WTC11 (cell line): ENCODE measurements at regions not wholly inside any gene's neighbourhood (a gene's known extent, or its start where the extent isn't known, plus 50 kb on each side); places are given as distances from the start of the nearest gene placed in this dataset.

Experiments
- ATAC-seq: fragments of 200-7000 bp; cut with Tn5 transposase; 2 replicates; pipeline ENCODE4 v1.10.0; 2021; ENCODE audit warnings: mild to moderate bottlenecking, moderate library complexity
- CTCF ChIA-PET: fragments of 300-600 bp; sonication (Branson Sonifier 250); formaldehyde crosslinking; loops from one replicate; lab custom pipeline; 2021; ENCODE audit warnings: antibody characterized with exemption; lab: Charles Lee
- POLR2A ChIA-PET: fragments of 350-600 bp; sonication (Branson Sonifier 250); formaldehyde crosslinking; loops from one replicate; lab custom pipeline; 2021; ENCODE audit warnings: antibody characterized with exemption; lab: Charles Lee
- DNase-seq: peaks from one replicate; pipeline ENCODE4 v3.0.0; 2021; ENCODE audit warnings: low spot score
- H3K27ac Mint-ChIP-seq: 2 replicates; pipeline ENCODE4 v1.8.0; 2021; ENCODE audit warnings: mixed read lengths
- H3K27me3 Mint-ChIP-seq: 2 replicates; pipeline ENCODE4 v1.8.0; 2021; ENCODE audit warnings: low read depth, mild to moderate bottlenecking, moderate library complexity, mixed read lengths
- H3K36me3 Mint-ChIP-seq: 2 replicates; pipeline ENCODE4 v1.8.0; 2021; ENCODE audit warnings: mixed read lengths
- H3K4me1 Mint-ChIP-seq: 2 replicates; pipeline ENCODE4 v1.8.0; 2022; ENCODE audit warnings: mixed read lengths
- H3K4me3 Mint-ChIP-seq: 2 replicates; pipeline ENCODE4 v1.8.0; 2021; ENCODE audit warnings: mild to moderate bottlenecking, moderate library complexity, mixed read lengths
- H3K9me3 Mint-ChIP-seq: 2 replicates; pipeline ENCODE4 v1.8.0; 2021; ENCODE audit warnings: mixed read lengths
- CREB1 ChIP-seq: sonication (generic); formaldehyde crosslinking; IDR thresholded peaks from 2 replicates; pipeline ENCODE4 v1.8.0; 2023; ENCODE audit warnings: mild to moderate bottlenecking, missing genetic modification reagents
- CTCF ChIP-seq: fragments of 200-600 bp; IDR thresholded peaks from 2 replicates; pipeline ENCODE4 v1.8.0; 2022; ENCODE audit warnings: antibody characterized with exemption
- ELF4 ChIP-seq: sonication (generic); formaldehyde crosslinking; IDR thresholded peaks from 2 replicates; pipeline ENCODE4 v1.8.1; 2022; ENCODE audit warnings: low read depth, mild to moderate bottlenecking, moderate library complexity, missing genetic modification reagents
- FOXP4 ChIP-seq: sonication (generic); formaldehyde crosslinking; IDR thresholded peaks from 2 replicates; pipeline ENCODE4 v1.8.0; 2022; ENCODE audit warnings: mild to moderate bottlenecking, missing genetic modification reagents
- IRF1 ChIP-seq: sonication (generic); formaldehyde crosslinking; IDR thresholded peaks from 2 replicates; pipeline ENCODE4 v1.8.0; 2023; ENCODE audit warnings: missing genetic modification reagents
- IRF2 ChIP-seq: sonication (generic); formaldehyde crosslinking; IDR thresholded peaks from 2 replicates; pipeline ENCODE4 v1.8.0; 2022; ENCODE audit warnings: low read depth, missing genetic modification reagents, borderline replicate concordance
- PREB ChIP-seq: sonication (generic); formaldehyde crosslinking; IDR thresholded peaks from 2 replicates; pipeline ENCODE4 v1.8.1; 2022; ENCODE audit warnings: mild to moderate bottlenecking, missing genetic modification reagents, moderate library complexity, borderline replicate concordance
- TEAD1 ChIP-seq: sonication (generic); formaldehyde crosslinking; IDR thresholded peaks from 2 replicates; pipeline ENCODE4 v1.8.0; 2022; ENCODE audit warnings: mild to moderate bottlenecking, missing genetic modification reagents
- ZMAT4 ChIP-seq: fragments of 250-450 bp; sonication (Bioruptor Pico); IDR thresholded peaks from 2 replicates; pipeline ENCODE4 v1.9.0; 2021; ENCODE audit warnings: mild to moderate bottlenecking
- ZNF281 ChIP-seq: sonication (generic); formaldehyde crosslinking; IDR thresholded peaks from 2 replicates; pipeline ENCODE4 v1.8.0; 2023; ENCODE audit warnings: mild to moderate bottlenecking, missing genetic modification reagents

GRCh38 chr4:178037459-178038214 is 595.4 kb upstream of the AGA start (continued):
- TF ChIP-seq FOXP4 (CRISPR knock-in tag) (no peak), CTCF (no peak), IRF1 (no peak), ELF4 (CRISPR knock-in tag) (no peak)

GRCh38 chr4:178056996-178057395 is 614.8 kb upstream of the AGA start:
- no peak for ATAC-seq
- Mint-ChIP-seq H3K27me3 (no peaks in the 10 kb centered on the region), H3K36me3 (peaks cover 3% of the 10 kb centered on the region; the same call in 1 of the 2 replicates), H3K4me1 (peaks cover 11% of the 10 kb centered on the region), H3K4me3 (no peak overlapping the region), H3K9me3 (peaks cover 12% of the 10 kb centered on the region), H3K27ac (no peak overlapping the region)
- no peak for DNase-seq
- TF ChIP-seq ZNF281 (CRISPR knock-in tag) (no peak), TEAD1 (no peak), IRF2 (CRISPR knock-in tag) (no peak)
- POLR2A ChIA-PET, result no interaction called here
- CTCF ChIA-PET, result no interaction called here

GRCh38 chr4:178063568-178063967 is 621.3 kb upstream of the AGA start:
- ATAC-seq, result peak; percentile 61
- no peak overlapping the region for H3K27ac Mint-ChIP-seq

More at GRCh38 chr4:178063568-178063967, 621.3 kb upstream of the AGA start:
- POLR2A ChIA-PET, result no interaction called here
- Mint-ChIP-seq H3K4me1 (no peaks in the 10 kb centered on the region), H3K9me3 (no peaks in the 10 kb centered on the region), H3K4me3 (no peak overlapping the region), H3K36me3 (no peaks in the 10 kb centered on the region), H3K27me3 (no peaks in the 10 kb centered on the region)
- CTCF ChIA-PET, result interaction anchor here (0.8 kb wide), 1 partner anchor 23 kb away, joined by 3 read pairs; no protein-coding TSS in a partner anchor
- no peak for DNase-seq
- no peak for TF ChIP-seq PREB (CRISPR knock-in tag)
- TF ChIP-seq CREB1 (CRISPR knock-in tag), result no peak
- TF ChIP-seq ZMAT4 (CRISPR knock-in tag), result no peak
